T-helper 2 cell (primary cell): ENCODE measurements at regions not wholly inside any gene's neighbourhood (a gene's known extent, or its start where the extent isn't known, plus 50 kb on each side); places are given as distances from the start of the nearest gene placed in this dataset.

Experiments used
- DNase-seq, 5 experiments: peaks; one replicate each; pipeline versions ENCODE4 v3.0.0 to v3.0.0-alpha.2; 2012 to 2022

- no peak for DNase-seq
Measured at GRCh38 chr7:91533996-91534395, 269.8 kb downstream of the FZD1 start.

- DNase-seq, result no peak
Measured at GRCh38 chr7:91537260-91538152, 273.3 kb downstream of the FZD1 start.

- DNase-seq, result no peak
Measured at GRCh38 chr7:91541641-91542040, 277.4 kb downstream of the FZD1 start.

- DNase-seq, result no peak
Measured at GRCh38 chr7:91543646-91544045, 279.4 kb downstream of the FZD1 start.

GRCh38 chr7:91549878-91550277, 285.6 kb downstream of the FZD1 start:
- no peak for DNase-seq

- DNase-seq, result no peak
Measured at GRCh38 chr7:91550931-91551330, 286.7 kb downstream of the FZD1 start.

- no peak for DNase-seq
Measured at GRCh38 chr7:91551377-91552175, 287.3 kb downstream of the FZD1 start.

GRCh38 chr7:91553410-91553895, 289.2 kb downstream of the FZD1 start:
- peak in 1 of 5 experiments; percentile 5 for DNase-seq

GRCh38 chr7:91554883-91555282, 290.6 kb downstream of the FZD1 start:
- no peak for DNase-seq

GRCh38 chr7:91556239-91556638, 292.0 kb downstream of the FZD1 start:
- DNase-seq, result no peak

GRCh38 chr7:91556956-91557650, 292.9 kb downstream of the FZD1 start:
- no peak for DNase-seq

GRCh38 chr7:91557789-91558404, 293.7 kb downstream of the FZD1 start:
- peak in 1 of 5 experiments; percentile 32 for DNase-seq

- no peak for DNase-seq
Measured at GRCh38 chr7:91559947-91560346, 295.7 kb downstream of the FZD1 start.

- DNase-seq, result no peak
Measured at GRCh38 chr7:91564101-91564500, 299.9 kb downstream of the FZD1 start.

GRCh38 chr7:91564541-91564940, 300.3 kb downstream of the FZD1 start:
- no peak for DNase-seq

GRCh38 chr7:91565499-91566401, 301.5 kb downstream of the FZD1 start:
- no peak for DNase-seq

- DNase-seq, result no peak
Measured at GRCh38 chr7:91566402-91566732, 302.1 kb downstream of the FZD1 start.

- no peak for DNase-seq
Measured at GRCh38 chr7:91567081-91568012, 303.1 kb downstream of the FZD1 start.

- no peak for DNase-seq
Measured at GRCh38 chr7:91568138-91568537, 303.9 kb downstream of the FZD1 start.

GRCh38 chr7:91569728-91570457, 305.7 kb downstream of the FZD1 start:
- no peak for DNase-seq
